ENCODE measurements at regions not wholly inside any gene's neighbourhood (a gene's known extent, or its start where the extent isn't known, plus 50 kb on each side); places are given as distances from the start of the nearest gene placed in this dataset.
"Not testable (repeated sequence)": the region's sequence is repeated elsewhere in the genome, so short reads cannot be mapped to it uniquely, and the experiment has no call there.

GRCh38 chr6:82419132-82419581, 55.5 kb downstream of the TPBG start:
- DNase-seq = no peak

DNA sequence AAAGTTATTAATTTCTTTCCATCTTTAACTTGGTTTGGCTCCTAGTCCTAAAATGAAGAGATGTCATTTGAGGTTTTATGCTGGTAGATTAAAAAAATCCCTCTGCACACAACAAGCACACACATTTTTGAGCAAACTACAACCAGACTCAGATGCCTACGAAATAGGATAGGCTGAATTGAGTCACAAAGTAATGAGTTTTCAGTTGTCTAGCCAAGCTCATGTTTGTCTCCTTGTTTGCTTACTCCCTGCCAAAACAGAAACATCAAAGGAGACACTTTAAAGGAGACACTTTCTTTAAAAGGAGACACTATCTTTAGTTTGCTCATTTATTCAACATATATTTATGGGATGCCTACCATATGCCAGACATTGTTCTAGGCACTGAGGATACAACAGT, 56.2 kb downstream of the TPBG start:
- DNase-seq = no peak

DNA sequence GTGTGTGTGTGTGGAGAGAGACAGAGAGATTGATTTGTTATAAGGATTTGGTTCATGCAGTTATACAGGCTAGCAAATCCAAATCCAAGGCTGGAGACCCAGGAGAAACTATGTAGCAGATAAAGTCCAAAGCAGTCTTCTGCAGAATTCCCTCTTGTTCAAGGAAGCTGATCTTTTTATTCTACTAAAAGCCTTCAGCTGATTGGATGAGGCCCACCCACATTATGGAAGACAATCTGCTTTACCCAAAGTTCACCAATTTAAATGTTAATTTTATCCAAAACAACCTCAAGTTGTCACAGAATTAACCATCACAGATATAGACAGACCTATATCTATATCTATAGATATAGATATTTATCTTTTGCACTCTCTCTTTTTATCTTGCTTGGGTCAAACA, 67.0 kb downstream of the TPBG start:
- DNase-seq = no peak

- DNase-seq = no peak
Measured at GRCh38 chr6:82436740-82437139, 73.1 kb downstream of the TPBG start.

GRCh38 chr6:82437701-82438100, 74.1 kb downstream of the TPBG start:
- no peak for DNase-seq

DNA sequence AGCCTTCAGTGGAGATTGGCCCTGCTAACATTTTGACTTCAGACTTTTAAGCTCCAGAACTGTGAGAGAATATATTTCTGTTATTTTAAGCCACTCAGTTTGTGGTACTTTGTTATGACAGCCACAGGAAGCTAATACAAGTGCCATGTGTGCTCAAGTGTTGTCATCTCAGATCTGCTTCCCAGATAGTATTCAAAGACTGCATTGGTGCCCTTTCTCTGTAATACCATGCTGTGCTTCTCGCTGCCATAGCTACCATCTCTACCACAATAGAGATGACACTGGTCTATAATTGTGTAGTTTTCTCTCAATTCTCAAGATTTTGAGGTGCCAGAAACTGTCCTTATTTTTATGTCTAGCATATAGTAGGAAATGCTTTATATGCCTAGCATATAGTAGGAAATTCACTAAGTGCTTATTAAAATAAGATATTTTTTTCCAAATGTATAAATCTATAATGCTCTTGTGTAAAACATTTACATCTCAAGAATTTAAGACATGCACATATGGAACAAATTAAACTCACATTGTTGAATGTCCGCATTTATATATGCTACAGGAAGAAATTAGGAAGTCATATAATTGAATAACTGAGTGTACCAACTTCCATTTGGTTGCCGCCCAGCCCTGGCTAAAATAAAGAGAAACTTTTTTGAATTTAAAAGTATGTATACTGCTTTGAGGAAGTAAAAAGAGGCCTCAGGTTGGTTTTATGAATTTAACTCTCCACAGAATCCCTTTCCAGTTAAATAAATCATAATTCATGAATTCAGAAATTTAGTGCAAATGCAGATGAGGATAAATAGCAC, 77.6 kb downstream of the TPBG start:
- no peak for DNase-seq

DNA sequence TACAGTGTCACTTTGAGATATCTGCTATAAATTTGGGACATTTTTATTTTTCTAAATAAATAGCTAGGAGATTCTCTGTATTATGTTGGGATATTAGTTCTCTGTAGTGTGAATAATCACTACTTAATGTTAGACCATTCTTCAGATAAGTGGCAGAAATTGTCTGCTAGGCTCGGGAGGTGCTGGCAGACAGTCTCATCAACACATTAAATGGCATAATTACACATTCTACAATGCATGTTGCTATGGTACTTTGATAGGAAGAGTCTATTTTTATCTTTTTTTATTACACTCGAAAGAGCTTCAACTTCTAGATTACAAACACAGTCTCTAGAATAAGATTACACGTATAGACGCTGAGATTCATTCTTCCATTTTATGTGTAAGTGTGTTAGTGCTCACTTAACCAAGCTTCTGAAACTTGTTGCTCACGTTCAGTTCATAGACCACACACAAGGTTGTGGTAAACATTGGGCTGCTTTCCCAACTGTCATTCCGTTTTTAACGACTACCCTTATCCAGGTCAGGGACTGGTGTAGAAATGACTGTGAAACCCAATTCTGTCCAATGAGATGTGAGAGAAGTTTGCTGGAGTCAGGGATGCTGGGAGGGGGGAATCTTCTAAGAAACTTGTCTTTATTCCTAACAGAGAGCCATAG, 78.6 kb downstream of the TPBG start:
- DNase-seq = no peak

- DNase-seq = no peak
Measured at GRCh38 chr6:82458147-82458546, 94.5 kb downstream of the TPBG start.

DNA sequence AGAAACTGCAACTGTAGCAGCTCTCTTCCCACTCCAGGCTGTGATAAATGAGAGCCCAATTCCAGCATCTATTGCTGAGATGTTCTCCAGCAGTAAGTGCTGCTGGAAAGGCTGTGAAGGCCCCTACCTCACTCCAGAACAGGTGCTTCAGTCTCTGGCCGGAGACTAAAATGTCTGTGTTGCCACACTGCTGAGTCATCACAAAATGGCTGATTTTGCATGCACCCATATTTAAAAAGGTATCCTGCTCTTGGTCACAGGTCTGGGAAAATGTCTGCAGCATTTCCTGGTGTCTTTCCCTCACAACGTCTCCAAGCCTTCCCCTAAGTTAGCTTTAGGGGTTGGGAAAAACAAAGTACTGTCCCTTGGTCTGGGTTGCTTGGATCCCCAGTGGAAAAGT, 95.1 kb downstream of the TPBG start:
- DNase-seq = no peak

DNA sequence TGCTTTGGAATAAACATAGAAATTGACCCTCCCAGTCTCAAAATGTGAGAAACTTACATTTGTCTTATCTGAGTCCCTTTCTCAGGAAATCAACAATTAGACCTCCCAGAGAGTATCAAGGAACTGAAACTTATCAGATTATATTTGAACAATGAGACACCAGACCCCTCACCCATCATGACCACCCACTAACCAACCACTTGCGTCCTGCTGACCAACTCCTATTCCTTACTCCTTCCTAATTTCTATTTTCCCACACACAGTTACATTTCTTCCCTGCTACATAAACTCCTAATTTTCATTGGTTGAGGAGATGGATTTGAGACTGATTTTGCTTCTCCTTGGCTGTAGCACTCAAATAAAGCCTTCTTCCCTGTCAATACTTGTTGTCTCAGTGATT, 97.9 kb downstream of the TPBG start:
- no peak for DNase-seq

DNA sequence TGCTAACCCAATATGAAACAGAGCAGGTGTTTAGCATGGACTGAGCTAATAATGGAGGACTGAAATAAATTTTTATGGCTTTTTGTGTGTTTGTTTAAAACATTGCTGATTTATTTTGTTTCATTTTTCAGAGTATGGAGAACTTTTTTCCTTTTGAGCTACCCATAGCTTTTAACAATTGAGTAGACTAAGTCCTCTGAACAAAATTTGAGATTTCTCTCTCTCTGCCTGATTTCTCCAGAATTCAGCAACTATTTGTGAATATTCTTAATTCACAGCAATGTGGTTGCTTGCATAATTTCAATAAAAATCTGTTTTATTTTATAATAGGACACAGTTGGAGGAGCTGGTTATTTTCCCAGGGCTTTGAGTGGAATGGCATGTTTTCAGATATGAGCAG, 103.7 kb downstream of the TPBG start:
- DNase-seq = no peak

DNA sequence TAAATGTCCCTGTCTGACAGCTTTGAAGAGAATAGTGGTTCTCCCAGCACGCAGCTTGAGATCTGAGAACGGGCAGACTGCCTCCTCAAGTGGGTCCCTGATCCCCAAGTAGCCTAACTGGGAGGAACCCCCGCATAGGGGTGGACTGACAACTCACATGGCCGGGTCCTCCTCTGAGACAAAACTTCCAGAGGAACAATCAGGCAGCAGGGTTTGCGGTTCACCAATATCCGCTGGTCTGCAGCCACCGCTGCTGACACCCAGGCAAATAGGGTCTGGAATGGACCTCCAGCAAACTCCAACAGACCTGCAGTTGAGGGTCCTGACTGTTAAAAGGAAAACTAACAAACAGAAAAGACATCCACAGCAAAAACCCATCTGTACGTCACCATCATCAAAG, 106.5 kb downstream of the TPBG start:
- DNase-seq = not testable (repeated sequence)

DNA sequence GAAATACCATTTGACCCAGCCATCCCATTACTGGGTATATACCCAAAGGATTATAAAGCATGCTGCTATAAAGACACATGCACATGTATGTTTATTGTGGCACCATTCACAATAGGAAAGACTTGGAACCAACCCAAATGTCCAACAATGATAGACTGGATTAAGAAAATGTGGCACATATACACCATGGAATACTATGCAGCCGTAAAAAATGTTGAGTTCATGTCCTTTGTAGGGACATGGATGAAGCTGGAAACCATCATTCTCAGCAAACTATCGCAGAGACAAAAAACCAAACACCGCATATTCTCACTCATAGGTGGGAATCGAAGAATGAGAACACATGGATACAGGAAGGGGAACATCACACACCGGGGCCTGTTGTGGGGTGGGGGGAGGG, 111.5 kb downstream of the TPBG start:
- DNase-seq = not testable (repeated sequence)

GRCh38 chr6:82484001-82484400, 120.4 kb downstream of the TPBG start:
- DNase-seq = no peak

DNA sequence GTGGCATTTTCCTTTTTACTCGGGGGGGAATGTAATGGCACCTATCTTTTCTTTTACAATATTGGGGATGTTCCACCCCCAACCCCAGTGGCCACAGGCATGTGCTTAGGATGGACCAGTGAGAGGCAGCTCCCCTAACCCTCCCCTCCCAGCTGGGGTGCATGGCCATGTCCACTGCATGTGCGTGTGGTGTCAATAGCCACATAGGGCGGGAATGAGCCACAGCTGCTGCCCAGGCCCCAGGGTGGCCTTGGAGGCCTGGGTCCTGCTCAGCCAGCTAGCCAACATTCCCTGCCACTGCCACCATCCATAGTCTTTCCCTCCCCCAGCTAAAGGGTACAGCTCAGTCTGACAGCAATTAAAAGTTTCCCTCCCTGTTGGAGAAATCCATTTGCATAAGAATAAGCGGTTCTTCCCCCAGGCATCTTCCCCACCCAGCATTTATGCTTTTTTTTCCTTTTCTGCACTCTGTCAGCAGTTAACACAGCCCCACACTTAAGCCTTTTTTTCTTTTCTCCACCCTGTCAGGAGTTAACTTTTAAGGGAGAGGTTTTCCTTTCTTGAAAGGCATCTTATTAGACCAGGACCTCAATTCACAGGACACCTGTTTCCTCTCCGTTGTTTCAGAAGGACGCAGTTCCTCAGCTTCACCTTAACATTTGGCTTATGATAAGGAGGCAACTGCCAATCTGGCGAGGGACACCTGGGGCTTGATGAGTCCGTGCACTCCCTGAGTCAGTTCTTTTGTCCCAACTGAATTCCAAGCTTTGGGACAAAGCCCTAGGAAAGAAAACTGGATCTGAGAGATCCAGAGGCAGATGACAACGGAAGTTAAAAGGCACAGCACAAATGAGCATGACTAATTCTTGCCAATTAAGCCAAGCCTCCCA, 121.4 kb downstream of the TPBG start:
- no peak for DNase-seq

DNA sequence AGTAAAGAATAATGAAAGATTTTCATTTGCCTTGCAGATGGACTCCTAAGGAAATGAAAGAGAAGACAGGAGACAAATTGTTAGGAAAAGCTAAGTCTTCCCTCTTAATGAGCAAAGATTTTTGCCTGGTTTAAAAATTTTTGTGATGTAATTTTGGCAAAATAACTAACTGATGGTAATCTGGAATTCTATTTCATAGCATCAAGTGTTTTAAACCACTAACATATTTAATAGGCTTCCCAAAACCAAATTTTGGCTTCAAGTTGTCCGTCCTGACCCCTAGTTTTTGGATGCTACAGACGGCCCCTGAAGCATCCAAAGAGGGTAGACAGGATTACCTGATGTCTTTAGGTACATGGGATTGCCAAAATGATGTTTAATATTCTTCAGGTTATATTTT, 124.3 kb downstream of the TPBG start:
- no peak for DNase-seq

- no peak for DNase-seq
Measured at GRCh38 chr6:82488403-82488802, 124.8 kb downstream of the TPBG start.

- DNase-seq = no peak
Measured at GRCh38 chr6:82492134-82492533, 128.5 kb downstream of the TPBG start.

DNA sequence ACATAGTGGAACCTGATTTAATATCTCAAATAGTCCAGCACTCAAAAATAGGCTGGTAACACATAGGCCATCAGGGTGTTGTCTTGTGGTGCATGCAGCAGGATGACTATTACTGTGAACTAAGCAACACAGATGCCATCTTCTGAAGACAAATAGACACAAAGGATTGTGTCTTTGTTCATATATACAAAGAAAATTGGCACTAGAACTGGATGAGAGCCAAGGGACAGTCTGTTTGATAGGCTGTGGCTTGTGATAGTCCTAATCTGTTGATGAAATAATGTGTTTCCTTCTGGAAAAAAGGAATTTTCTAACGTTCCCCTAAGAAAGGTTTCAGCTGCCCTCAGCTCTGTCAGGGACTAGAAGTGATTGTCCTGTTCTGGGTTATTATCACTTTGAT, 129.8 kb downstream of the TPBG start:
- no peak for DNase-seq

- no peak for DNase-seq
Measured at GRCh38 chr6:82494367-82494766, 130.8 kb downstream of the TPBG start.

DNA sequence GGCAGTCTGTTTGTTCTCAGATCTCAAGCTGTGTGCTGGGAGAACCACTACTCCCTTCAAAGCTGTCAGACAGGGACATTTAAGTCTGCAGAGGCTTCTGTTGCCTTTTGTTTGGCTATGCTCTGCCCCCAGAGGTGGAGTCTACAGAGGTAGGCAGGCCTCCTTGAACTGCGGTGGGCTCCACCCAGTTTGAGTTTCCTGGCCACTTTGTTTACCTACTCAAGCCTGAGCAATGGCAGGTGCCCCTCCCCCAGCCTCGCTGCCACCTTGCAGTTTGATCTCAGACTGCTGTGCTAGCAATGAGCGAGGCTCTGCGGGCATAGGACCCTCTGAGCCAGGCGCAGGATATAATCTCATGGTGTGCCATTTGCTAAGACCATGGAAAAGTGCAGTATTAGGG, 138.3 kb downstream of the TPBG start:
- not testable (repeated sequence) for DNase-seq

DNA sequence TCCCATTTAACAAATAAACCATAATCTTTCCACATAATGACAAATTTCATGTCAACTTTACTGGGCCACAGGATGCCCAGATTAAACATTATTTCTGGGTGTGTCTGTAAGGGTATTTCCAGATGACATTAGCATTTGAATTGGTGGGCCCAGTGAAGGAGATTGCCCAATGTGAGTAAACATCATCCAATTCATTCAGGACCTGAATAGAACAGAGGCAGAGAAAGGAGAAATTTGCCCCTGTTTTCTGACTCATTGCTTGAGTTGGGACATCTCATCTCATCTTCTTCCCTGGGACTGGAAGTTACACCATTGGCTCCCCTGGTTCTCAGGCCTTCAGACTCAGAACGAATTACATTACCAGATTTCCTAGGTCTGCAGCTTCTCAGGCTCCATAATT, 142.9 kb downstream of the TPBG start:
- no peak for DNase-seq

DNA sequence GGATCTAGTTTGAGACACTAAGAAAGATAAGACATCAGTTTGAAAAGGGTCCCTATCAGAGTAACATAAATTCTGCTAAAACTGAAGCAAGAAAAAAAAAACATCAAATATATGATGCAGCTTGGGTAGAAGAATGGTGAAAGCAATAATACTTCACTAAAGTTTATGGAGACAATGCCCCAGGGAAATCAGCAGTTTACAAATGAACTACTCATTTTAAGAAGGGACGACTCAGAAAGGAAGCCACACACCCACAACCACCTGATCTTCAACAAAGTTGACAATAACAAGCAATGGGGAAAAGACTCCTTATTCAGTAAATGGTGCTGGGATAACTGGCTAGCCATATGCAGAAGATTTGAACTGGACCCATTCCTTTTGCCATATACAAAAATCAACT, 143.5 kb downstream of the TPBG start:
- DNase-seq = no peak

- no peak for DNase-seq
Measured at GRCh38 chr6:82511546-82511945, 147.9 kb downstream of the TPBG start.
